SIG-M5 treated with dmso at 0.1 percent for 504 hours (cell line): ENCODE measurements at regions not wholly inside any gene's neighbourhood (a gene's known extent, or its start where the extent isn't known, plus 50 kb on each side); places are given as distances from the start of the nearest gene placed in this dataset.
A peak's percentile ranks its signal among the peaks of the same experiment; 100 is the strongest.
"Not testable (repeated sequence)": the region's sequence is repeated elsewhere in the genome, so short reads cannot be mapped to it uniquely, and the experiment has no call there.

Experiments used
- DNase-seq: peaks from one replicate; lab custom pipeline; 2025; ENCODE audit not compliant: unreplicated experiment; lab: John Stamatoyannopoulos, UW

DNA sequence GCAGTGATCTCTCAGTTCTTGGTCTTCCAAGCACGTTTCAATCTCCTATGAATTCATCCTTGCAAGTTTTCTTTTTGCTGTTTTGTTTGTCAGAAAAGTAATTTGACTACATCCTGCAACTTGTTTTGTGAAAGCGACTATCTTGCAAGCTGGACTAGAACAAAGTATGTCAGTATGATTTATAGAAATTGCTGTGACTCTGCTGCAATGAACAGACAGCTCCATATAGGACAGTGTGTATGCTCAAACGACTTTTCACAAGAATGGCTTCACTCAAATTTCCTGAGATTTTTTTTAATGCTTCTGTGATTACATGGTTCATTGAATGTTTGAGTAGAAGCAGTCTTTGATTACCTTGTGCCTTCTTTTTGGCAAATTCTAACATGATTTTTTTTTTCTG lies 123.5 kb upstream of the TRHDE start:
- DNase-seq: no peak

DNA sequence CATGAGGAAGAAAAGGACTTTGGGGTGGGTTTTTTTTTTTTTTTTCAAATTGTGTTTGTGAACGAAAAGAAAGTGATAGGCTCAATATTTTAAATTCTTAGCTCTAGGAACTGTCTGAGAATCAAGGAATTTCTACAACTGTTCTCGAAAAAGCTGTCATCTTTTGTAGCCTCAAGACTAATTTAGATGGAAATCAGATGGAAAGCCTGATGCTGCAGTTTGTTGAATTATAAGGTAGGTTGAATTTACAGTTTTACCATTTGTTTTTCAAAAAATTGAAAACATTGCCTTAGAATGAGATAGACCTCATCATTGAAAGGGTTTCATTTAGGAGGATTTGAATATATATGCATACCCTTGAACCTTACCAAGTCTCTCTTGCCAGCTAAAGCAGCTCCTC lies 109.3 kb upstream of the TRHDE start:
- DNase-seq: no peak

DNA sequence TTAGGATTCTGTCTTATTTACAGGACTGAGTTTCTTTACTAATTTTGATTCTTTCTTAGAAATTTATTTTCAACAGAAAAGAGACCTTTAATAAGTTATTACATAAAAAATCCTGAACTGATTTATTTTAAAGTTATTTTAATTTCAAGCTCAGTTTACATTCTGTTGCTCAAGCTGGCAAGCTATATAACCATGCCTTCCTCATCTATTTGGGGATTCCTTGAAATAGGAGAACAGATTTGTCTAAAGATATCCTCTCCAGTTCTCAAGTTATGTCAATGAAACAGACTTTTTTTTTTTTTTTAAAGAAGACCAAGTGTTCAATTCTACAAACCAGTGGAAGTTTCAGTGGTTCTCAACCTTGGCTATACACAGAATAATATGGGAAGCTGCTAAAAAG lies 103.3 kb upstream of the TRHDE start:
- DNase-seq: no peak

DNA sequence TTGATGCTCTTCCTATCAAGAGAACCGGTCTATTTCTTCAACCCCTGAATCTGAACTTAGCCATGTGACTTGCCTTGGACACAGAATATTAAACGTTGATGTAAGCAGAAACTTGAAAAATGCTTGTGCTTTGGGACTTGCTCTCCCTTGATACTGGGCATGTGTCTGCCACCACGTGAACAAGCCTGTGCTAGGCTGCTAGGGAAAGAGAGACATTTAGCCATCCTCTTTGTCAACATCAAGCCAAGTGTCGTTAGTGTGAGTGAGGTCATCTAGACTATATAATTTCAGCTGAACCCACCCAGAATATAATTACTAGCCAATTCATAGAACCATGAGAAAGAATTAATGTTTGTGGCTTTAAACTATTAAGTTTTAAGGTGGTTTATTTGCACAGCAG lies 98.2 kb upstream of the TRHDE start:
- DNase-seq: no peak

DNA sequence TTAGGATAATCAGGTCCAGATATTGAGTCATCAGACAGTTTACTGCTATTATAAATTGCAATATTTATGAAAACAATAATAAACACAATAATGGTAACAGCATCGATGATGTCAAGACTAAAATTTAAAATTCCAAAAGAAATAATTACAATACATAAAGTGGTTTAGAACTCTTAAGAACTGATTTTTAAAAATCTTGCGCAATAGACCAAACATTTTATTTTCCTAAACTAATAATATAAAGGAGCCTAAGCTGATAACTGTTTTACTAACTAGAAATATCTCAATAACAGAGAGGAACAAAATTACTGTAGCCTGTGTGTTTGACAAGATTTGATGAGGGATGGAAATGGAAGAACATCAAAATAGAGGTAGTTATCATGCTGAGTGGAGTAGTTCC lies 93.9 kb upstream of the TRHDE start:
- DNase-seq: no peak

DNA sequence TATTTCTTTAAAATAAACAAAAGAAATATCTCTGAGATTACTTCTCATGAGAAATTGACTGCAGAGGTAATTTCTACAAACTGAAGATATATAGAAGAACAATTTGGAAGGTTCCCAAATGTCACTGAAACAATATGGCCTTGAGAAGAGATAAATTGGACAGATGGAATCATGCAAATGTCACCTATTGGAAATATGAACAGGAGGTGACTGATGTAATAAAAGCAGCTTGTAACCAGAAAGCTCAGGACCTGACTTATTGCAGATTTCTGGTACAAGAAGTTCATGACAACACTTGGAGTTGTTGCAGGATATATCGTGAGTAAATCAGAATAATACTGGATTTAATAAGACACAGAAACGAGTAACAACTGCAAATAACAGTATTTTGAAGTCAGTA lies 93.3 kb upstream of the TRHDE start:
- DNase-seq: no peak

DNA sequence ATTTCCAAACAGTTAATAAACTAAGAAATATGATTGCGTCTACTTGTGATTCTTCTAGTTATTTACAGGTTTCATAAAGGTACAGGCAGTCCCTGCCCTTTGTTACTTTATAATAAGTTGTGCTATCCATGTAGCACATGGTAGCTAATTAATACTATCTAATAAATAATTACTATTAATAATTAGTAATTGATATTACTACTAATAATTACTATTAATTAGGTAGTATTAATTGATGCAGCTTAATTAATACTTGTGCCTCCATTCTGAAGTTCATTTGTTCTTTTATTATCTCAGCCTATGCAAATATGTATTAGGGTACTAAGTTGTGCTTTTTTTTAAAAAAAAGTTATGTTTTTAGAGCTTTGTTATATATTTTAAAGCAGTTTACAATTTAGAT lies 92.3 kb upstream of the TRHDE start:
- DNase-seq: no peak

DNA sequence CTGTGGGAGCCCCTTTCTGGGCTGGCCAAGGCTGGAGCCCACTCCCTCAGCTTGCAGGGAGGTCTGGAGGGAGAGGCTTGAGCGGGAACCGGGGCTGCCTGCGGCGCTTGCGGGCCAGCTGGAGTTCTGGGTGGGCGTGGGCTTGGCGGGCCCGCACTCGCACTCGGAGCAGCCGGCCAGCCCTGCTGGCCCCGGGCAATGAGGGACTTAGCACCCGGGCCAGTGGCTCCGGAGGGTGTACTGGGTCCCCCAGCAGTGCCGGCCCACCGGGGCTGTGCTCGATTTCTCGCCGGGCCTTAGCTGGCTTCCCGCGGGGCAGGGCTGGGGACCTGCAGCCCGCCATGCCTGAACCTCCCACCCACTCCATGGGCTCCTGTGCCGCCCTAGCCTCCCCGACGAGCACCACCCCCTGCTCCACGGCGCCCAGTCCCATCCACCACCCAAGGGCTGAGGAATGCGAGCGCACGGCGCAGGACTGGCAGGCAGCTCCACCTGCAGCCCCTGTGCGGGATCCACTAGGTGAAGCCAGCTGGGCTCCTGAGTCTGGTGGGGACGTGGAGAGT lies 87.1 kb upstream of the TRHDE start:
- not testable (repeated sequence) for DNase-seq

DNA sequence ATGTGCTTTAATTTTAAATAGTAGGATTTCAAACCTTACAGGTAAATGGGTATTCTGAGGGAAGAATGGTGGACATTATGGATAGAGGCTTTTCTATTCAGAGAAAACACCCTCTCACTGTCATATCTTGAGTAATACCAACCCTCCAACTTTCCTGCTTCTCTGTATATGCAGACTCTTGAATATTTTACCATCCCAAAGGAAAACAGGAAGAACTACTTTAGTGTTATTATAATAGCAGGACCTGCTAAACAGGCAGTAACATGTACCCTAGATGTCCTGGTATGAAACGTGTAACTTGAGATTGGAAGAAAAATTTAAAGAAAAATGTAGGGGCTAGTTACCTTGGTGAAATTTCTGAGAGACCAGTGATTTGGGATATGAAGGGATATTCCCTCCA lies 82.9 kb upstream of the TRHDE start:
- no peak for DNase-seq

DNA sequence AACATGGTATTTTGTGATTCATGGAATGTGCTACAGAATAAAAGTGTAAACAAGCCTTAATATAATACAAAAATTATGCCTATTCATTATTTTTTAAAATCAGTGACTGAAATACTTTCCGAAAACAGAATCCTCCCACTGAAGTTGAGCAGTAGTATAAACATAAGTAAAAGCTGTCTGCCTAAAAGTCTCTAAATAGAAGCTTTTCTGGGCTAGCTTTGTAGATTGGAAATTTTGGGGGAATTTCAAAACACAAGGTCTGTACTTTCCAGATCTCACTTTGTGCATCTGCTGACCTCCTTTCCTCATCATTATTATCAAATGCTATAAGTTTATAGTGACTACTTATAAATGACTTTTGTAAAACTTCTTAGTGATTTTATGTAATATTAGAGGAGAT lies 80.4 kb upstream of the TRHDE start:
- DNase-seq: no peak

DNA sequence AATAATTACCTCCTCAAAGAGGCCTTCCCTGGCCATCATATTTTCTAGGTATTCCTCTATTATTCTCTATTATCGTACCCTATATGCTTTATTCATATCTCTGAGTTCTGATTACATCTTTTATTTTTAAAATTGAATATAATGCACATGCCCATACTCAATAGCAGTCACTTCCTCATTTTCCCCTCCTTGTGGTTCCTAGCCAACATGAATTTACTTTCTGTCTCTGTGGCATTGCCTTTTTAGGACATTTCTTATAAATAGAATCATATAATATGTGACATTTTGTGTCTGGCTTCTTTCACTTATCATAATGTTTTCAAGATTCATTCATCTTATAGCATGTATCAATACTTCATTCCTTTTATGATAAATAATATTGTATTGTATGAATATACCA lies 74.4 kb upstream of the TRHDE start:
- DNase-seq: peak; percentile 19

DNA sequence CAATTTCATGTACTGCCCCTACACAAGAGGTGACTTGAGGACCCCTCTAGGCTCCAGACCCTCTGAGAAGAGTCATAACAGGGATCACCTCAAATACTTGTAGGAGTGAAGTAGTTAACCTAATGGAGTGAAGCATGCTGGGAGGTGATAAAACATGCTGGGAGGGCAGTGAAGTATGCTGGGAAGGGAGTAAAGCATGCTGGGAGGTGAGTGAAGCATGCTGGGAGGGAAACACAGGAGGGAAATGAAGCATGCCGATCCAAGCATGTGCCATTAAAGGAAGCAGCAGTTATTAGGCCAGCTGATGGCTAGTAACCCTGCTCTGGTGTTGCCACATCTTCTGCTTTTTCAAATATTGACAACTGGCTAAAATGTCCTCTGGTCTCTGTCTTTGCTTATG lies 70.7 kb upstream of the TRHDE start:
- no peak for DNase-seq

DNA sequence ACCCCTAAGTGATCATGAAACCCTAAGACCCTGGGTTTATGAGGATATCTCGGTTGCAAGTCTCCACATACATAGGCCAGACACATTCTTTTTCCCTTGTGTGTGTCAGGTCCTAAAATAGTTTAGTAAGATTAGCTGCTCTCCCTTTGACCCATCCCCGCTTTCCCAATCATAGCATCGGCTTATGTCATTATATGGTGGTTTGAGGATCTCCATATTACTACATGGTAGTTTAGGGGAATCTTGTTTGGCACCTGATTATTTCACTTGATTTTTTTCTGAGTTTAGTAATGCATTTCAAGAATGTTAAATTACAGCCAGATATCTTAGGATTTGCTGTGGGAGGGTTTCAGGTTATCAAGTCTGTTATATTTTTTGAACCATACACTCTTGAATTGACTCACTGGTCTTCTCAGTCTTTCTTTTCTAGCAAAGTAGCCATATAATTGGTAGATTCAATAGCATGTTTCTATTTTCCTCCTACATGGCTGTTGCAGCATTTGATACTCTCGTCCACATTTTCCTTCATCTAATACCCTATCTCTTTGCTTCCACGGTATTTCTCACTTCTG lies 68.3 kb upstream of the TRHDE start:
- no peak for DNase-seq

DNA sequence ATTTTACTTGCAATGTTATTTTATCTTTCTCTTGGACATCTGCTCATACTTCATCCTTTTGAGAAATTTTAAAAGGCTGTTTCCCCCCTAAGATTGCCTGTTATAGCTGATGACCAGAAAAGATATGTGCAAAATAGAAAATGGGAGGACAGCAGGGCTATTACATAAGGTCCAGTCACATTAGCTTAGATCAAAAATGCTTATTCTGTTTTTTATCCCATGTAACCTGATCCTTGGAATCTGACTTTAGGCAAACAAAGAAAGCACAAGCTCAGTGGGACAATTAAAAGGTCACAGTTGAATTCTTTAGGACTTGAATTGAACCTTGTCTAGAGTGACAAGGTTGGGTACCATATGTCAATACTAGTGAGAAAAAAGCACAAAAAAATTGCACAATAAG lies 65.1 kb upstream of the TRHDE start:
- DNase-seq: no peak

DNA sequence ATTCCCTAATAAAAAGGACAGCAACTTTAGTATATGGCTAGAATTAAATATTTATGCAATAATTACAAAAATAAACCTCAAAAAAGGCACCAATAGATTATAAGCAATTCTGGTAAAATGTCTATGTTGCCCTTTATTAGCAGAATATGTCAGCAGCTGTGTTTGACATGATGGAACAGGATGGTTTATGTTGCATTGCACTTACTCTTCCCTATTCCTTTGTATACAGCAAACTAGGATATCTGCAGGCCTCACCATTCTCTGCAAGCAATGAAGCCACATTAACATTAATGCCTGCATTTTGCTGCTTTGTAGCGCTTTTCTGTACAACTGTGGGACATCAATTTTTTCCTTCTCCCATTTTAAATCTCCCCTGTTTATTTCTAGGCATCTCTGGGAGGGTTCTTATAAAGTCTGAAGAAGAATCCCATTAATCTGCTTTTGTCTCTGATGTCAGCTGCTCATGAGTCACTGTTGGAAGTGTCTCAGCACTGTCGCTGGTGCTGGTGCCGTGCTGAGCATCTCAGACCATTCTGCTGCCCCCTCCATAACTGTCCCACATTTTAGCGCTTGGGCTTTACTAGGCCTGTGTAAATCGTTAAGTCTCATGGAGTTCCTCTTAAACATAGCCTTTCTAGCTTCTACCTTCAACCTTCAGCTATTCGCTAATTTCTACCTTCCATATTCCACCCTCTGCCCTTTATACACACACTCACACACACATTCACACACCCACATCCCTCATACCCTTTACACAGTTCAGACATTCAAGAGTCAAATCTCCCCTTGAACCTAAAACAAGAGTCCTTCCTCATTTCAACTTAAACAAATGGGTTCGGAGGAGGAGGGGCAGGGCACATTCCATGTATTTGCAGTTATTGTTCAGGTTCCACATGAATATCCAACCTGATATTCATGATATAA lies 64.4 kb upstream of the TRHDE start:
- DNase-seq: no peak

DNA sequence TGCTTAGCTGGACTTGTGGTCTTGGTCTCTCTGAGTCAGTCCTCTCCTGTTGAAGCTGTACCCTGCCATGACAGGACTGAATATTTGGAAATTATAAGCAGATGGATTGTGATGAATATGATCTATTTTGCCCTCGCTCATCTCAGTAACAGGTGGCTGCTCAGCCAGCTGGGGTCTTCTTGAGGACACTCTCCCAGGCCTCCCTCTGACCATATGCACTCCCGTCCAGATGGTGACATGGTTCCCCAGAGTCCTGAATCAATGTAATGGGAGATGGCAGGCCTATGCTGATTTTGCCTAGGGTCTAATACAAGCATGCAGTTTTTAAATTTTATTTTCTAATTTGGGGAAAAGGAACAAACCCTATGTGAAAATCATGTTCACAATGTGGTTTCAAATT lies 63.1 kb upstream of the TRHDE start:
- DNase-seq: no peak

DNA sequence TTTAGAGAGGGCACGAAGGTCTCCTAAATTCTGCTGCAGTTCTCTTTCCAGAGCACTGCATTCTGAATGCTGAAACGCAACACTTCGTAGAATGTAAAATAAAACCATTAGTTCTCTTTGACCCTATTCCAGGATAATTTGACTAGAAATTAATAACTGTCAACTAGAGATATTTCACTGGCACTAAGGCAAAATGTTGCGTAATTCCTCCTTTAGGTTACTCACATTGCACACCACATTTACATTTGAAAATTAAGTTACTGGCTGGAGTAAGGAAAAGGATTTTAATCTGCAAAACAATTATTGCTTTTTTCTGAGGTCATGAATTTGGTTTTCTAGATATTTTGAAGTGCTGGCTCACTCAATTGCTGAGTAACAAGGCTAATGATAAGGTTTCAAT lies 58.0 kb upstream of the TRHDE start:
- no peak for DNase-seq

DNA sequence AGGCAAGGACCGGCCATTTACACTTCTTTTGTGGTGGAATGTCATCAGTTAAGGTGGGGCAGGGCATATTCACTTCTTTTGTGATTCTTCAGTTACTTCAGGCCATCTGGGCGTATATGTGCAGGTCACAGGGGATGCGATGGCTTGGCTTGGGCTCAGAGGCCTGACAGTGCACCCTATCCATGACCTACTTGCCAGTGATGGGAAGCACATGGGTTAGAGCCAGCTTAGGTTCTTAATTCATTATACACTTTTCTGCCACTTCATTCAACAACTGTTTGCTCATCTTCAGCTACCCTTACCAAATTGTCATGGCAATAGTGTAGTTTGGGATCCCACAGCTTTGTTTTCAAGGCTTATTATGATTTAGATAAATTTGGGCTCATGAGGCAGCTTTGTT lies 56.9 kb upstream of the TRHDE start:
- DNase-seq: not testable (repeated sequence)

DNA sequence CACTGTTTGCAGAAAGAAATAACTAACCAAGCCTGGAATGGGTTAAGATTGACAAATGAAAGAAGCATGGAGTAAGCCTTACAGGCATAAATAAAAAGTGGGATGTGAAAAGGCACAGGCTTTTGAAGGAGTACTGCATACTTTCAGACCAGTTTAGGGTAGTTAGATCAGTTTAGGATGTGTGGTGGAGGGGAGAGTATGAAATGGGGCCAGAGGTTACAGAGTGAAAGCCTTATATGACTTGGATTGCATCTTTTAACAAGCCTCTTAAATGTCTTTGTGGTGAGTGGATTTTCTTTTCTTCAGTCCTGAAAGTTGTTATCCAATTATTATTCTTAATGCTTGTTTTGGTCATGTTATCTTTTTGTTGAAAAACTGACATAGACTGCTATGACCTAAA lies 52.2 kb upstream of the TRHDE start:
- no peak for DNase-seq
